H9 (cell line): ENCODE measurements at regions not wholly inside any gene's neighbourhood (a gene's known extent, or its start where the extent isn't known, plus 50 kb on each side); places are given as distances from the start of the nearest gene placed in this dataset.

ENCODE experiments used
- DNase-seq: peaks from one replicate; pipeline ENCODE4 v3.0.0-alpha.2; 2017
- H2AFZ ChIP-seq: one replicate; pipeline ENCODE4 v1.6.1; 2013; ENCODE audit warnings: mild to moderate bottlenecking, low read length, control low read depth, moderate library complexity
- H2AK5ac ChIP-seq: 2 replicates; pipeline ENCODE4 v1.6.1; 2013; ENCODE audit warnings: low read length, control low read depth, mixed read lengths; ENCODE audit not compliant: insufficient read length
- H2BK120ac ChIP-seq: one replicate; pipeline ENCODE4 v1.6.1; 2013; ENCODE audit warnings: low read depth, mild to moderate bottlenecking, low read length, control low read depth, inconsistent platforms; ENCODE audit not compliant: poor library complexity, severe bottlenecking
- H2BK12ac ChIP-seq: 2 replicates; pipeline ENCODE4 v1.6.1; 2013; ENCODE audit warnings: low read length, control low read depth, mixed read lengths, low read depth; ENCODE audit not compliant: insufficient read length
- H2BK15ac ChIP-seq: 2 replicates; pipeline ENCODE4 v1.6.1; 2013; ENCODE audit warnings: low read depth, low read length, control low read depth
- H2BK20ac ChIP-seq: one replicate; pipeline ENCODE4 v1.6.1; 2013; ENCODE audit warnings: low read depth, mild to moderate bottlenecking, low read length, control low read depth, inconsistent platforms; ENCODE audit not compliant: poor library complexity, severe bottlenecking
- H2BK5ac ChIP-seq: 2 replicates; pipeline ENCODE4 v1.6.1; 2013; ENCODE audit warnings: low read length, control low read depth, mixed read lengths; ENCODE audit not compliant: insufficient read length
- H3K14ac ChIP-seq: 2 replicates; pipeline ENCODE4 v1.6.1; 2013; ENCODE audit warnings: low read length, control low read depth; ENCODE audit not compliant: insufficient read depth
- H3K18ac ChIP-seq: 2 replicates; pipeline ENCODE4 v1.6.1; 2013; ENCODE audit warnings: low read depth, mild to moderate bottlenecking, mixed read lengths, low read length, control low read depth; ENCODE audit not compliant: insufficient read length
- H3K23ac ChIP-seq: 2 replicates; pipeline ENCODE4 v1.6.1; 2013; ENCODE audit warnings: low read length, control low read depth, mixed read lengths, low read depth; ENCODE audit not compliant: insufficient read length
- H3K23me2 ChIP-seq: 2 replicates; pipeline ENCODE4 v1.6.1; 2013; ENCODE audit warnings: low read depth, mild to moderate bottlenecking, mixed read lengths, low read length, control low read depth; ENCODE audit not compliant: insufficient read length, poor library complexity, severe bottlenecking
- H3K27ac ChIP-seq: 2 replicates; pipeline ENCODE4 v1.5.1; 2013; ENCODE audit warnings: low read length, control low read depth, mixed read lengths, low read depth; ENCODE audit not compliant: insufficient read length
- H3K27me3 ChIP-seq: 2 replicates; pipeline ENCODE4 v1.6.1; 2013; ENCODE audit warnings: low read length, control low read depth, inconsistent platforms; ENCODE audit not compliant: insufficient read depth
- H3K4ac ChIP-seq: 2 replicates; pipeline ENCODE4 v1.6.1; 2013; ENCODE audit warnings: low read depth, mild to moderate bottlenecking, control low read depth, inconsistent platforms, low read length, moderate library complexity
- H3K4me1 ChIP-seq: 2 replicates; pipeline ENCODE4 v1.6.1; 2013; ENCODE audit warnings: low read length, control low read depth, inconsistent platforms; ENCODE audit not compliant: insufficient read depth
- H3K4me2 ChIP-seq: 2 replicates; pipeline ENCODE4 v1.6.1; 2013; ENCODE audit warnings: low read length, control low read depth, mixed read lengths; ENCODE audit not compliant: insufficient read length, insufficient read depth
- H3K56ac ChIP-seq: 2 replicates; pipeline ENCODE4 v1.6.1; 2013; ENCODE audit warnings: low read depth, mild to moderate bottlenecking, mixed read lengths, low read length, control low read depth; ENCODE audit not compliant: insufficient read length
- H3K79me1 ChIP-seq: 2 replicates; pipeline ENCODE4 v1.6.1; 2013; ENCODE audit warnings: low read depth, mild to moderate bottlenecking, moderate library complexity, low read length, control low read depth, inconsistent platforms; ENCODE audit not compliant: insufficient read depth, poor library complexity, severe bottlenecking
- H3K79me2 ChIP-seq: 2 replicates; pipeline ENCODE4 v1.6.1; 2013; ENCODE audit warnings: low read length, control low read depth, inconsistent platforms; ENCODE audit not compliant: insufficient read depth
- H3K9ac ChIP-seq: 2 replicates; pipeline ENCODE4 v1.6.1; 2013; ENCODE audit warnings: low read length, control low read depth, mixed read lengths; ENCODE audit not compliant: insufficient read length; ENCODE audit errors: extremely low read depth
- H3K9me3 ChIP-seq: one replicate; pipeline ENCODE4 v1.6.1; 2013; ENCODE audit warnings: low read depth, low read length, inconsistent platforms; ENCODE audit not compliant: control insufficient read depth
- H3T11ph ChIP-seq: one replicate; pipeline ENCODE4 v1.6.1; 2013; ENCODE audit warnings: mild to moderate bottlenecking, low read length, control low read depth, inconsistent platforms
- H4K20me1 ChIP-seq: one replicate; pipeline ENCODE4 v1.6.1; 2013; ENCODE audit not compliant: control insufficient read depth, insufficient read length, insufficient read depth
- H4K5ac ChIP-seq: 2 replicates; pipeline ENCODE4 v1.6.1; 2013; ENCODE audit warnings: low read depth, mild to moderate bottlenecking, mixed read lengths, low read length, control low read depth; ENCODE audit not compliant: insufficient read length
- H4K8ac ChIP-seq: replicated peaks from 2 replicates; pipeline ENCODE4 v1.6.1; 2013; ENCODE audit warnings: low read length, control low read depth, mixed read lengths, low read depth; ENCODE audit not compliant: insufficient read length
- H4K91ac ChIP-seq: 2 replicates; pipeline ENCODE4 v1.6.1; 2013; ENCODE audit warnings: low read depth, mild to moderate bottlenecking, moderate library complexity, mixed read lengths, low read length, control low read depth; ENCODE audit not compliant: insufficient read length
- H3K27ac Mint-ChIP-seq, 3 experiments: 2 replicates in 2 of 3; 3 replicates in 1 of 3; pipeline ENCODE4 v1.8.0; 2020 to 2021; ENCODE audit warnings: mixed read lengths in 3 of 3, mild to moderate bottlenecking in 1 of 3, moderate library complexity in 1 of 3
- H3K27me3 Mint-ChIP-seq: 2 replicates; pipeline ENCODE4 v1.8.0; 2021; ENCODE audit warnings: low read depth, mild to moderate bottlenecking, moderate library complexity, mixed read lengths
- H3K36me3 Mint-ChIP-seq, 3 experiments: 2 replicates in 2 of 3; 3 replicates in 1 of 3; pipeline ENCODE4 v1.8.0; 2020 to 2021; ENCODE audit warnings: low read depth in 3 of 3, mixed read lengths in 3 of 3; ENCODE audit not compliant: insufficient read depth in 1 of 3
- H3K4me1 Mint-ChIP-seq, 2 experiments: 2 replicates each; pipeline ENCODE4 v1.8.0; 2020; ENCODE audit warnings: mixed read lengths in 2 of 2
- H3K4me3 Mint-ChIP-seq, 2 experiments: 2 replicates in 1 of 2; 3 replicates in 1 of 2; pipeline ENCODE4 v1.8.0; 2020 to 2021; ENCODE audit warnings: mild to moderate bottlenecking in 2 of 2, mixed read lengths in 2 of 2, moderate library complexity in 1 of 2
- H3K9me3 Mint-ChIP-seq, 2 experiments: 2 replicates in 1 of 2; 3 replicates in 1 of 2; pipeline ENCODE4 v1.8.0; 2020; ENCODE audit warnings: mild to moderate bottlenecking in 2 of 2, mixed read lengths in 2 of 2, moderate library complexity in 1 of 2
- WGBS: extraction: QIAGEN DNeasy Blood & Tissue Kit; methylation state at CpG from one replicate; pipeline ENCODE4 v1.1.7; 2013; ENCODE audit warnings: missing lambda C conversion rate, low lambda C conversion rate, mixed read lengths; ENCODE audit not compliant: insufficient read length; ENCODE audit errors: extremely low coverage; 5-methylcytosine and 5-hydroxymethylcytosine counted together
- TF ChIP-seq, protein P1 (sequence below): fragments of 200-600 bp; sonication (generic); conservative IDR thresholded peaks from 3 replicates; pipeline ENCODE4 v1.8.0; 2021; ENCODE audit warnings: antibody characterized with exemption, mild to moderate bottlenecking

DNA sequence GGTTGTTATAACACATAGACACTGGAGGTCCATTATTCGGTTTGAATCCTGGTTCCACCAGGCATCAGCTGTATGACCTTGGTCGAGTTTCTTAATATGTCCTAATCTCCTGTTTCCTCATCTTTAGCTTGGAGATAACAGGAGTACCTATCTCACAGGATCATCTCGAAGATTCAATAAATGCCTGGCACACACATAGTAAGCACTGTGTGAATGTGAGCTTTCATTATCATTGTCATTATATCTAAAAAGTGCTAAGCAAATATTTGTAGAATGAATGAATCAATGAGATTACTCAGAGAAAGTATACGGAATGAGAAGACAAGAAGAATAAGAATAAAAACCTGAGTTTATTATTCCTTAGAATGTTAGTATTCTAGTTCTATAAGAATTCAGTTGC lies 227.4 kb upstream of the CFAP20DC start:
- H4K20me1 ChIP-seq = no peaks in the 10 kb centered on the region
- Mint-ChIP-seq H3K4me3 (no peak overlapping the region), H3K36me3 (no peaks in the 10 kb centered on the region), H3K4me1 (0 out of 4 replicates have a peak, but pooled peaks cover 0 to 3% of the 10 kb centered on the region in 2 experiments), H3K27ac (no peak overlapping the region), H3K27me3 (no peaks in the 10 kb centered on the region; the same call in 1 of the 2 replicates), H3K9me3 (no peaks in the 10 kb centered on the region)
- no peaks in the 10 kb centered on the region for H3K79me1 ChIP-seq
- H3K56ac ChIP-seq = no peak overlapping the region
- no peak overlapping the region for H3K4ac ChIP-seq
- TF ChIP-seq, protein P1, sequence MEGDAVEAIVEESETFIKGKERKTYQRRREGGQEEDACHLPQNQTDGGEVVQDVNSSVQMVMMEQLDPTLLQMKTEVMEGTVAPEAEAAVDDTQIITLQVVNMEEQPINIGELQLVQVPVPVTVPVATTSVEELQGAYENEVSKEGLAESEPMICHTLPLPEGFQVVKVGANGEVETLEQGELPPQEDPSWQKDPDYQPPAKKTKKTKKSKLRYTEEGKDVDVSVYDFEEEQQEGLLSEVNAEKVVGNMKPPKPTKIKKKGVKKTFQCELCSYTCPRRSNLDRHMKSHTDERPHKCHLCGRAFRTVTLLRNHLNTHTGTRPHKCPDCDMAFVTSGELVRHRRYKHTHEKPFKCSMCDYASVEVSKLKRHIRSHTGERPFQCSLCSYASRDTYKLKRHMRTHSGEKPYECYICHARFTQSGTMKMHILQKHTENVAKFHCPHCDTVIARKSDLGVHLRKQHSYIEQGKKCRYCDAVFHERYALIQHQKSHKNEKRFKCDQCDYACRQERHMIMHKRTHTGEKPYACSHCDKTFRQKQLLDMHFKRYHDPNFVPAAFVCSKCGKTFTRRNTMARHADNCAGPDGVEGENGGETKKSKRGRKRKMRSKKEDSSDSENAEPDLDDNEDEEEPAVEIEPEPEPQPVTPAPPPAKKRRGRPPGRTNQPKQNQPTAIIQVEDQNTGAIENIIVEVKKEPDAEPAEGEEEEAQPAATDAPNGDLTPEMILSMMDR = no peak
- H3K27ac ChIP-seq = no peak overlapping the region
- no peak overlapping the region for H2BK20ac ChIP-seq
- H3K4me1 ChIP-seq = no peaks in the 10 kb centered on the region; the same call in 1 of the 2 replicates
- H4K8ac ChIP-seq = no peak overlapping the region
- no peak overlapping the region for H2BK15ac ChIP-seq
- H2BK120ac ChIP-seq = no peak overlapping the region
- no peak overlapping the region for H3K9ac ChIP-seq
- H2BK12ac ChIP-seq = no peak overlapping the region
- no peak overlapping the region for H3K18ac ChIP-seq
- DNase-seq = no peak
- H3K23me2 ChIP-seq = no peaks in the 10 kb centered on the region
- H3T11ph ChIP-seq = no peak overlapping the region
- H3K14ac ChIP-seq = no peak overlapping the region
- no peak overlapping the region for H2BK5ac ChIP-seq
- H3K79me2 ChIP-seq = no peaks in the 10 kb centered on the region
- no peak overlapping the region for H4K91ac ChIP-seq
- H4K5ac ChIP-seq = no peak overlapping the region
- no peak overlapping the region for H2AK5ac ChIP-seq
- H2AFZ ChIP-seq = no peak overlapping the region
- H3K9me3 ChIP-seq = no peaks in the 10 kb centered on the region
- no peaks in the 10 kb centered on the region for H3K27me3 ChIP-seq
- no peak overlapping the region for H3K23ac ChIP-seq
- H3K4me2 ChIP-seq = no peak overlapping the region
- WGBS = no CpG with 5 or more reads among the region's 4 CpGs
